GM12878 (cell line): ENCODE measurements at regions not wholly inside any gene's neighbourhood (a gene's known extent, or its start where the extent isn't known, plus 50 kb on each side); places are given as distances from the start of the nearest gene placed in this dataset.

Source experiments
- ATAC-seq: fragments of 200-7000 bp; cut with Tn5 transposase; 3 replicates; pipeline ENCODE4 v1.9.1; 2020; ENCODE audit warnings: mild to moderate bottlenecking, moderate library complexity
- BruUV-seq: library from RNA; stranded (reverse); fragments of 400-500 nt; replicated peaks from 2 replicates; lab custom pipeline; 2021; lab: Mats Ljungman, UMichigan
- CTCF ChIA-PET: fragments of 300-600 bp; sonication (Branson Sonifier 250); formaldehyde crosslinking; extraction: SDS; loops from one replicate; lab custom pipeline; 2021; ENCODE audit warnings: inconsistent platforms; lab: Yijun Ruan, JAX
- POLR2A ChIA-PET: fragments of 350-600 bp; formaldehyde crosslinking; extraction: SDS; loops from one replicate; lab custom pipeline; 2021; ENCODE audit warnings: inconsistent platforms; lab: Charles Lee
- RAD21 ChIA-PET: fragments of 300-600 bp; sonication (Branson Sonifier 250); formaldehyde crosslinking; loops from one replicate; lab custom pipeline; 2023; ENCODE audit warnings: antibody characterized with exemption; ENCODE audit not compliant: unreplicated experiment; lab: Charles Lee
- SMC1A ChIA-PET: fragments of 300-600 bp; sonication (Branson Sonifier 250); formaldehyde crosslinking; loops from one replicate; lab custom pipeline; 2023; ENCODE audit not compliant: unreplicated experiment, uncharacterized antibody; lab: Charles Lee
- DNase-seq: peaks from one replicate; pipeline ENCODE4 v3.0.0-alpha.2; 2011; ENCODE audit warnings: low read depth, low spot score
- FAIRE-seq: peaks from 3 replicates; lab custom pipeline; 2011; peaks lifted over from hg19 to GRCh38; lab: Jason Lieb, UNC
- H2AFZ ChIP-seq: 2 replicates; pipeline ENCODE4 v1.6.0; 2011; ENCODE audit warnings: low read depth, low read length, control low read depth; ENCODE audit not compliant: control insufficient read depth
- H3K27ac ChIP-seq: 2 replicates; pipeline ENCODE4 v1.5.1; 2011; ENCODE audit warnings: control low read depth; ENCODE audit not compliant: control insufficient read depth, insufficient read depth
- H3K27me3 ChIP-seq, 2 experiments: replicated peaks in 1 of 2; 2 replicates each; pipeline versions ENCODE4 v1.6.0 to v1.6.1; 2011; ENCODE audit warnings: low read length in 1 of 2; ENCODE audit not compliant: control insufficient read depth in 2 of 2, insufficient read depth in 2 of 2
- H3K36me3 ChIP-seq, 2 experiments: 2 replicates each; pipeline ENCODE4 v1.5.1; 2011; ENCODE audit warnings: low read length in 1 of 2; ENCODE audit not compliant: control insufficient read depth in 2 of 2, insufficient read depth in 2 of 2
- H3K4me1 ChIP-seq: 2 replicates; pipeline ENCODE4 v1.6.1; 2011; ENCODE audit warnings: mild to moderate bottlenecking, low read length, moderate library complexity, mixed read lengths; ENCODE audit not compliant: control insufficient read depth, insufficient read depth
- H3K4me2 ChIP-seq: 2 replicates; pipeline ENCODE4 v1.6.0; 2011; ENCODE audit warnings: control low read depth; ENCODE audit not compliant: control insufficient read depth, insufficient read depth
- H3K4me3 ChIP-seq: fragments of 200-600 bp; sonication (generic); 2 replicates; pipeline ENCODE4 v1.5.1; 2016
- H3K79me2 ChIP-seq: 2 replicates; pipeline ENCODE4 v1.6.0; 2011; ENCODE audit warnings: low read length; ENCODE audit not compliant: control insufficient read depth, insufficient read depth
- H3K9ac ChIP-seq: 2 replicates; pipeline ENCODE4 v1.8.0; 2011; ENCODE audit warnings: low read length, control low read depth, mixed read lengths; ENCODE audit not compliant: control insufficient read depth, insufficient read depth
- H3K9me3 ChIP-seq: replicated peaks from 3 replicates; pipeline ENCODE4 v1.5.1; 2011; ENCODE audit warnings: mild to moderate bottlenecking, low read length; ENCODE audit not compliant: control insufficient read depth, insufficient read depth
- H4K20me1 ChIP-seq: 2 replicates; pipeline ENCODE4 v1.6.0; 2011; ENCODE audit not compliant: control insufficient read depth, insufficient read depth
- CHD1 ChIP-seq: IDR thresholded peaks from 2 replicates; pipeline ENCODE4 v1.6.1; 2012; ENCODE audit warnings: low read depth, low read length, improper control_type of control experiment
- E2F4 ChIP-seq: IDR thresholded peaks from 2 replicates; pipeline ENCODE4 v1.6.1; 2012; ENCODE audit warnings: low read depth, low read length, improper control_type of control experiment
- FOS ChIP-seq: IDR thresholded peaks from 3 replicates; pipeline ENCODE4 v1.6.1; 2011; ENCODE audit warnings: borderline replicate concordance; ENCODE audit not compliant: insufficient read length; ENCODE audit errors: extremely low read depth
- LARP7 ChIP-seq: fragments of 450-650 bp; IDR thresholded peaks from 2 replicates; pipeline ENCODE4 v1.6.1; 2017; ENCODE audit warnings: mild to moderate bottlenecking
- MEF2B ChIP-seq: fragments of 450-650 bp; IDR thresholded peaks from 2 replicates; pipeline ENCODE4 v1.6.1; 2018; ENCODE audit warnings: mild to moderate bottlenecking, moderate library complexity; ENCODE audit not compliant: partially characterized antibody, poor library complexity, severe bottlenecking
- RAD21 ChIP-seq: IDR thresholded peaks from 2 replicates; pipeline ENCODE4 v1.6.1; 2011; ENCODE audit warnings: mild to moderate bottlenecking, low read depth, low read length, moderate library complexity; ENCODE audit not compliant: insufficient read depth
- SKIL ChIP-seq: fragments of 450-650 bp; IDR thresholded peaks from 2 replicates; pipeline ENCODE4 v1.6.1; 2017; ENCODE audit warnings: mild to moderate bottlenecking, low read depth, inconsistent platforms; ENCODE audit not compliant: poor library complexity, severe bottlenecking
- WGBS: methylation state at CpG from one replicate; pipeline ENCODE4 v1.1.6; 2016; ENCODE audit warnings: low lambda C conversion rate; ENCODE audit not compliant: insufficient replicate concordance, insufficient coverage; ENCODE audit errors: missing lambda C conversion rate; 5-methylcytosine and 5-hydroxymethylcytosine counted together
- in situ Hi-C: fragments of 300-500 bp; cut with MboI; formaldehyde crosslinking; loops from 9 replicates; pipeline ENCODE4 v1.14.3; 2018; ENCODE audit warnings: mixed read lengths
- intact Hi-C: fragments of 100-400 bp; cut with micrococcal nuclease; formaldehyde crosslinking; loops from one replicate; pipeline ENCODE4 v1.14.2; 2022; ENCODE audit not compliant: unreplicated experiment
- TF ChIP-seq, protein P1 (sequence below): fragments of 450-650 bp; IDR thresholded peaks from 2 replicates; pipeline ENCODE4 v1.6.1; 2017; ENCODE audit warnings: mild to moderate bottlenecking, moderate library complexity

DNA sequence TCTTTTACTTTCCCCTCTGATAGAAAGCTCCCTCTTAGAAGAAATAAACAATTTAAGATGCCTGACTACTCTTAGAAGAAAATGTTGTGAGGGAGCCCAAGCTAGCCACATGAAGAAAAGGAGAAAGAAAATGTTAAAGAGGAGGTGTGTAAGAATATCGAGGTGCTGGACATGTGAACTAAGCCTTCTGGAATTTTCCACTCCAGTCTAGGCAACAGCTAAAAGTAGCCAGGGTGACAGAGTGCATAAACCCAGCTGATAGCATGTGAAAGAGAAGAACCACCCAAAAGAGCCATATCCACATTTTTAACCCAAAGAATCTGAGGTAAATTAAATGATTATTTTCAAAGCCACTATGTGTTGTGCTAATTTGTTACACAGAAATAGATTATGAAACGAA lies 1690.6 kb upstream of the LRRTM3 start (continued):
- TF ChIP-seq, protein P1, sequence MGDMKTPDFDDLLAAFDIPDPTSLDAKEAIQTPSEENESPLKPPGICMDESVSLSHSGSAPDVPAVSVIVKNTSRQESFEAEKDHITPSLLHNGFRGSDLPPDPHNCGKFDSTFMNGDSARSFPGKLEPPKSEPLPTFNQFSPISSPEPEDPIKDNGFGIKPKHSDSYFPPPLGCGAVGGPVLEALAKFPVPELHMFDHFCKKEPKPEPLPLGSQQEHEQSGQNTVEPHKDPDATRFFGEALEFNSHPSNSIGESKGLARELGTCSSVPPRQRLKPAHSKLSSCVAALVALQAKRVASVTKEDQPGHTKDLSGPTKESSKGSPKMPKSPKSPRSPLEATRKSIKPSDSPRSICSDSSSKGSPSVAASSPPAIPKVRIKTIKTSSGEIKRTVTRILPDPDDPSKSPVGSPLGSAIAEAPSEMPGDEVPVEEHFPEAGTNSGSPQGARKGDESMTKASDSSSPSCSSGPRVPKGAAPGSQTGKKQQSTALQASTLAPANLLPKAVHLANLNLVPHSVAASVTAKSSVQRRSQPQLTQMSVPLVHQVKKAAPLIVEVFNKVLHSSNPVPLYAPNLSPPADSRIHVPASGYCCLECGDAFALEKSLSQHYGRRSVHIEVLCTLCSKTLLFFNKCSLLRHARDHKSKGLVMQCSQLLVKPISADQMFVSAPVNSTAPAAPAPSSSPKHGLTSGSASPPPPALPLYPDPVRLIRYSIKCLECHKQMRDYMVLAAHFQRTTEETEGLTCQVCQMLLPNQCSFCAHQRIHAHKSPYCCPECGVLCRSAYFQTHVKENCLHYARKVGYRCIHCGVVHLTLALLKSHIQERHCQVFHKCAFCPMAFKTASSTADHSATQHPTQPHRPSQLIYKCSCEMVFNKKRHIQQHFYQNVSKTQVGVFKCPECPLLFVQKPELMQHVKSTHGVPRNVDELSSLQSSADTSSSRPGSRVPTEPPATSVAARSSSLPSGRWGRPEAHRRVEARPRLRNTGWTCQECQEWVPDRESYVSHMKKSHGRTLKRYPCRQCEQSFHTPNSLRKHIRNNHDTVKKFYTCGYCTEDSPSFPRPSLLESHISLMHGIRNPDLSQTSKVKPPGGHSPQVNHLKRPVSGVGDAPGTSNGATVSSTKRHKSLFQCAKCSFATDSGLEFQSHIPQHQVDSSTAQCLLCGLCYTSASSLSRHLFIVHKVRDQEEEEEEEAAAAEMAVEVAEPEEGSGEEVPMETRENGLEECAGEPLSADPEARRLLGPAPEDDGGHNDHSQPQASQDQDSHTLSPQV, result no peak
- TF ChIP-seq FOS (no peak), RAD21 (no peak), MEF2B (no peak)
- TF ChIP-seq, all 136 proteins: peak for 0

DNA sequence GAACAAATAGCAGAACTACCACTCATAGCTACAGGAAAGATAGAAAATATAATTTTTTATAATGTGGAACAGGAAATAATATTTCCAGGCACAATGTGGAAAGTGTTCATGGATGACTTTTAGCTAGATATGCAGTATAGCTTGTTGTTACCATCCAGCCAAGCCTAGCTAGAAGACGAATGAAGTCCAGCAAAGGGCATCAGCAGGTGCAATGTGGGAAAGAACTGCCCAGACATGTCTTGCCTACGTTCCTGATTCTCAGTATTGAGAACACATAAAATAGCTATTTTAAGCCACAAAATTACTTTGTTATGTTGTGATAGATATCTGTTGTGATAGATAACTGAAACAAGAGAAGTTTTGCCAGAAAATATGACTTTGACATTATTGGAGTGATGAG lies 1690.0 kb upstream of the LRRTM3 start:
- RAD21 ChIA-PET, result no interaction called here
- 0% methylated on average over 2 of the region's 2 CpGs for WGBS
- no peak for DNase-seq
- no peaks in the 10 kb centered on the region for H3K79me2 ChIP-seq
- no peak for ATAC-seq
- H3K4me1 ChIP-seq, result no peaks in the 10 kb centered on the region
- no peak for TF ChIP-seq LARP7
- TF ChIP-seq SKIL, result no peak
- TF ChIP-seq E2F4, result no peak
- no peak for TF ChIP-seq CHD1
- no TSS peak for BruUV-seq
- H3K4me3 ChIP-seq, result no peak overlapping the region
- no peak overlapping the region for H3K4me2 ChIP-seq
- POLR2A ChIA-PET, result no interaction called here
- no peak overlapping the region for H3K27ac ChIP-seq
- SMC1A ChIA-PET, result interaction anchor here (0.8 kb wide), 1 partner anchor 8 kb away, joined by 3 read pairs; no protein-coding TSS in a partner anchor
- no peak for FAIRE-seq
- intact Hi-C loops, result no loop called here
- in situ Hi-C loops, result no loop called here
- no peaks in the 10 kb centered on the region for H3K36me3 ChIP-seq
- no peak overlapping the region for H2AFZ ChIP-seq
- CTCF ChIA-PET, result no interaction called here
- no peaks in the 10 kb centered on the region for H4K20me1 ChIP-seq
- H3K9me3 ChIP-seq, result no peaks in the 10 kb centered on the region
- H3K27me3 ChIP-seq, result no peaks in the 10 kb centered on the region
- H3K9ac ChIP-seq, result no peak overlapping the region
